ENCODE measurements at regions not wholly inside any gene's neighbourhood (a gene's known extent, or its start where the extent isn't known, plus 50 kb on each side); places are given as distances from the start of the nearest gene placed in this dataset.

- ChIA-PET POLR2A (no interaction called here), CTCF (interaction anchor here (0.6 kb wide), 1 partner anchor 118 kb away, joined by 3 read pairs; no protein-coding TSS in a partner anchor)
- Mint-ChIP-seq H3K4me1 (no peaks in the 10 kb centered on the region), H3K4me3 (no peak overlapping the region), H3K27ac (no peak overlapping the region), H3K9me3 (ENCODE audit: low read depth) (no peaks in the 10 kb centered on the region), H3K36me3 (ENCODE audit: low read depth) (no peaks in the 10 kb centered on the region), H3K27me3 (peaks cover 2% of the 10 kb centered on the region)
- intact Hi-C loops (cut with DNase I, micrococcal nuclease), result no loop called here
- DNase-seq (no peak), ATAC-seq (no peak)
Observed at GRCh38 chr11:15300341-15300740, 185.6 kb downstream of the INSC start.

- Mint-ChIP-seq H3K27ac (no peak overlapping the region), H3K27me3 (peaks cover 2% of the 10 kb centered on the region), H3K4me3 (no peak overlapping the region), H3K9me3 (ENCODE audit: low read depth) (no peaks in the 10 kb centered on the region), H3K4me1 (peaks cover 2% of the 10 kb centered on the region), H3K36me3 (ENCODE audit: low read depth) (no peaks in the 10 kb centered on the region)
- ATAC-seq, result no peak
- intact Hi-C loops (cut with DNase I, micrococcal nuclease), result no loop called here
- POLR2A ChIA-PET, result no interaction called here
- CTCF ChIA-PET, result interaction anchor here (0.7 kb wide), 1 partner anchor 31 kb away, joined by 3 read pairs; no protein-coding TSS in a partner anchor
- no peak for DNase-seq
Observed at GRCh38 chr11:15307619-15308024, 192.9 kb downstream of the INSC start.

GRCh38 chr11:15308840-15309239, 194.1 kb downstream of the INSC start:
- Mint-ChIP-seq H3K36me3 (ENCODE audit: low read depth) (no peaks in the 10 kb centered on the region), H3K4me1 (peaks cover 2% of the 10 kb centered on the region), H3K27ac (no peak overlapping the region), H3K4me3 (no peak overlapping the region), H3K9me3 (ENCODE audit: low read depth) (no peaks in the 10 kb centered on the region), H3K27me3 (peaks cover 2% of the 10 kb centered on the region)
- ChIA-PET CTCF (no interaction called here), POLR2A (no interaction called here)
- DNase-seq (no peak), ATAC-seq (no peak)
- intact Hi-C loops (cut with DNase I, micrococcal nuclease), result no loop called here

- H3K36me3 Mint-ChIP-seq (ENCODE audit: low read depth), result no peaks in the 10 kb centered on the region
- peaks cover 2% of the 10 kb centered on the region for H3K27me3 Mint-ChIP-seq
- peaks cover 2% of the 10 kb centered on the region for H3K4me1 Mint-ChIP-seq
- H3K27ac Mint-ChIP-seq, result no peak overlapping the region
- DNase-seq, result no peak
- intact Hi-C loops (cut with DNase I, micrococcal nuclease), result no loop called here
- no peaks in the 10 kb centered on the region for H3K9me3 Mint-ChIP-seq (ENCODE audit: low read depth)
- H3K4me3 Mint-ChIP-seq, result no peak overlapping the region
- POLR2A ChIA-PET, result no interaction called here
- CTCF ChIA-PET, result no interaction called here
- no peak for ATAC-seq
Observed at GRCh38 chr11:15309296-15309695, 194.6 kb downstream of the INSC start.

GRCh38 chr11:15313862-15314261, 199.1 kb downstream of the INSC start:
- ChIA-PET POLR2A (no interaction called here), CTCF (no interaction called here)
- intact Hi-C loops (cut with DNase I, micrococcal nuclease), result no loop called here
- Mint-ChIP-seq H3K9me3 (ENCODE audit: low read depth) (no peaks in the 10 kb centered on the region), H3K36me3 (ENCODE audit: low read depth) (no peaks in the 10 kb centered on the region), H3K4me3 (no peak overlapping the region), H3K27me3 (no peaks in the 10 kb centered on the region), H3K4me1 (no peaks in the 10 kb centered on the region), H3K27ac (no peak overlapping the region)
- ATAC-seq (no peak), DNase-seq (no peak)

- H3K9me3 Mint-ChIP-seq (ENCODE audit: low read depth), result no peaks in the 10 kb centered on the region
- no peak overlapping the region for H3K27ac Mint-ChIP-seq
- no peaks in the 10 kb centered on the region for H3K4me1 Mint-ChIP-seq
- ChIA-PET CTCF (interaction anchor here (0.6 kb wide), 1 partner anchor 25 kb away, joined by 3 read pairs; no protein-coding TSS in a partner anchor), POLR2A (interaction anchor here (0.6 kb wide), 1 partner anchor 714 kb away, joined by 3 read pairs; no protein-coding TSS in a partner anchor)
- intact Hi-C loops (cut with DNase I, micrococcal nuclease), result no loop called here
- H3K4me3 Mint-ChIP-seq, result no peak overlapping the region
- no peak for ATAC-seq
- no peak for DNase-seq
- no peaks in the 10 kb centered on the region for H3K36me3 Mint-ChIP-seq (ENCODE audit: low read depth)
- no peaks in the 10 kb centered on the region for H3K27me3 Mint-ChIP-seq
Observed at GRCh38 chr11:15318814-15319213, 204.1 kb downstream of the INSC start.

GRCh38 chr11:15326520-15326919, 211.8 kb downstream of the INSC start:
- H3K36me3 Mint-ChIP-seq (ENCODE audit: low read depth), result no peaks in the 10 kb centered on the region
- no peak overlapping the region for H3K27ac Mint-ChIP-seq
- no peaks in the 10 kb centered on the region for H3K9me3 Mint-ChIP-seq (ENCODE audit: low read depth)
- no peak overlapping the region for H3K4me3 Mint-ChIP-seq
- intact Hi-C loops (cut with DNase I, micrococcal nuclease), result no loop called here
- CTCF ChIA-PET, result interaction anchor here (0.7 kb wide), 1 partner anchor 655 kb away, joined by 3 read pairs; no protein-coding TSS in a partner anchor
- H3K27me3 Mint-ChIP-seq, result peaks cover 3% of the 10 kb centered on the region
- no peaks in the 10 kb centered on the region for H3K4me1 Mint-ChIP-seq
- DNase-seq (no peak), ATAC-seq (no peak)
- POLR2A ChIA-PET, result no interaction called here

GRCh38 chr11:15327786-15328231, 213.1 kb downstream of the INSC start:
- Mint-ChIP-seq H3K36me3 (ENCODE audit: low read depth) (no peaks in the 10 kb centered on the region), H3K4me3 (no peak overlapping the region), H3K27me3 (peaks cover 3% of the 10 kb centered on the region), H3K9me3 (ENCODE audit: low read depth) (no peaks in the 10 kb centered on the region), H3K4me1 (no peaks in the 10 kb centered on the region), H3K27ac (no peak overlapping the region)
- CTCF ChIA-PET, result interaction anchor here (0.6 to 0.9 kb wide), 2 partner anchors 207 to 1286 kb away, joined by 3 read pairs; no protein-coding TSS in a partner anchor
- DNase-seq, result peak; percentile 35
- POLR2A ChIA-PET, result no interaction called here
- intact Hi-C loops (cut with DNase I, micrococcal nuclease), result loop anchor here in 1 of 2 experiments (1.0 kb wide), 1 partner anchor 1285 kb away; no protein-coding TSS in a partner anchor
- ATAC-seq, result no peak

GRCh38 chr11:15333407-15333806, 218.7 kb downstream of the INSC start:
- H3K27me3 Mint-ChIP-seq, result no peaks in the 10 kb centered on the region
- ATAC-seq, result no peak
- no peaks in the 10 kb centered on the region for H3K4me1 Mint-ChIP-seq
- H3K36me3 Mint-ChIP-seq (ENCODE audit: low read depth), result no peaks in the 10 kb centered on the region
- H3K4me3 Mint-ChIP-seq, result no peak overlapping the region
- no peaks in the 10 kb centered on the region for H3K9me3 Mint-ChIP-seq (ENCODE audit: low read depth)
- ChIA-PET CTCF (interaction anchor here (0.8 kb wide), 1 partner anchor 45 kb away, joined by 3 read pairs; no protein-coding TSS in a partner anchor), POLR2A (no interaction called here)
- intact Hi-C loops (cut with DNase I, micrococcal nuclease), result no loop called here
- H3K27ac Mint-ChIP-seq, result no peak overlapping the region
- no peak for DNase-seq

GRCh38 chr11:15334766-15335165, 220.0 kb downstream of the INSC start:
- intact Hi-C loops (cut with DNase I, micrococcal nuclease), result no loop called here
- Mint-ChIP-seq H3K36me3 (ENCODE audit: low read depth) (no peaks in the 10 kb centered on the region), H3K9me3 (ENCODE audit: low read depth) (peaks cover 2% of the 10 kb centered on the region), H3K4me3 (no peak overlapping the region), H3K27ac (no peak overlapping the region), H3K27me3 (no peaks in the 10 kb centered on the region), H3K4me1 (no peaks in the 10 kb centered on the region)
- ATAC-seq (no peak), DNase-seq (no peak)
- ChIA-PET POLR2A (no interaction called here), CTCF (no interaction called here)

- ChIA-PET CTCF (no interaction called here), POLR2A (no interaction called here)
- Mint-ChIP-seq H3K4me3 (no peak overlapping the region), H3K4me1 (no peaks in the 10 kb centered on the region), H3K9me3 (ENCODE audit: low read depth) (peaks cover 2% of the 10 kb centered on the region), H3K27ac (no peak overlapping the region), H3K27me3 (peaks cover 3% of the 10 kb centered on the region), H3K36me3 (ENCODE audit: low read depth) (no peaks in the 10 kb centered on the region)
- DNase-seq (no peak), ATAC-seq (no peak)
- intact Hi-C loops (cut with DNase I, micrococcal nuclease), result no loop called here
Observed at GRCh38 chr11:15336021-15336420, 221.3 kb downstream of the INSC start.

GRCh38 chr11:15339302-15339701, 224.6 kb downstream of the INSC start:
- Mint-ChIP-seq H3K27me3 (peaks cover 5% of the 10 kb centered on the region), H3K9me3 (ENCODE audit: low read depth) (peaks cover 2% of the 10 kb centered on the region), H3K27ac (no peak overlapping the region), H3K4me1 (no peaks in the 10 kb centered on the region), H3K36me3 (ENCODE audit: low read depth) (no peaks in the 10 kb centered on the region), H3K4me3 (no peak overlapping the region)
- ChIA-PET POLR2A (no interaction called here), CTCF (no interaction called here)
- DNase-seq (no peak), ATAC-seq (no peak)
- intact Hi-C loops (cut with DNase I, micrococcal nuclease), result no loop called here

GRCh38 chr11:15341587-15341986, 226.9 kb downstream of the INSC start:
- Mint-ChIP-seq H3K4me1 (no peaks in the 10 kb centered on the region), H3K27ac (no peak overlapping the region), H3K4me3 (no peak overlapping the region), H3K9me3 (ENCODE audit: low read depth) (peaks cover 2% of the 10 kb centered on the region), H3K36me3 (ENCODE audit: low read depth) (no peaks in the 10 kb centered on the region), H3K27me3 (peaks cover 9% of the 10 kb centered on the region)
- ATAC-seq (no peak), DNase-seq (no peak)
- intact Hi-C loops (cut with DNase I, micrococcal nuclease), result no loop called here
- POLR2A ChIA-PET, result no interaction called here
- CTCF ChIA-PET, result no interaction called here
